Dedifferentiated amniotic fluid mesenchymal stem cell (primary cell): ENCODE measurements at regions not wholly inside any gene's neighbourhood (a gene's known extent, or its start where the extent isn't known, plus 50 kb on each side); places are given as distances from the start of the nearest gene placed in this dataset.

Source experiments
- DNase-seq: peaks from one replicate; pipeline ENCODE4 v3.0.0-alpha.2; 2016; ENCODE audit errors: extremely low spot score

GRCh38 chr1:193567937-193568336, 381.5 kb upstream of the B3GALT2 start:
- no peak for DNase-seq

GRCh38 chr1:193566735-193567134, 380.3 kb upstream of the B3GALT2 start:
- DNase-seq, result no peak

- no peak for DNase-seq
Measured at GRCh38 chr1:193565971-193566577, 379.7 kb upstream of the B3GALT2 start.

- DNase-seq, result no peak
Measured at GRCh38 chr1:193562121-193562520, 375.7 kb upstream of the B3GALT2 start.

- DNase-seq, result peak; percentile 57
Measured at GRCh38 chr1:193558491-193559028, 372.1 kb upstream of the B3GALT2 start.

GRCh38 chr1:193555662-193556441, 369.4 kb upstream of the B3GALT2 start:
- no peak for DNase-seq

GRCh38 chr1:193553564-193553963, 367.2 kb upstream of the B3GALT2 start:
- DNase-seq, result no peak

GRCh38 chr1:193552274-193552673, 365.9 kb upstream of the B3GALT2 start:
- no peak for DNase-seq

GRCh38 chr1:193549081-193549480, 362.7 kb upstream of the B3GALT2 start:
- no peak for DNase-seq

GRCh38 chr1:193545171-193545570, 358.8 kb upstream of the B3GALT2 start:
- DNase-seq, result no peak

- DNase-seq, result peak; percentile 48
Measured at GRCh38 chr1:193543259-193543658, 356.8 kb upstream of the B3GALT2 start.

- DNase-seq, result no peak
Measured at GRCh38 chr1:193542690-193543089, 356.3 kb upstream of the B3GALT2 start.

- DNase-seq, result no peak
Measured at GRCh38 chr1:193540511-193540910, 354.1 kb upstream of the B3GALT2 start.

- DNase-seq, result no peak
Measured at GRCh38 chr1:193539731-193540459, 353.5 kb upstream of the B3GALT2 start.

GRCh38 chr1:193538680-193539079, 352.3 kb upstream of the B3GALT2 start:
- no peak for DNase-seq

- DNase-seq, result no peak
Measured at GRCh38 chr1:193538003-193538354, 351.6 kb upstream of the B3GALT2 start.

GRCh38 chr1:193537266-193538002, 351.0 kb upstream of the B3GALT2 start:
- no peak for DNase-seq

- DNase-seq, result no peak
Measured at GRCh38 chr1:193533853-193534252, 347.4 kb upstream of the B3GALT2 start.

- DNase-seq, result no peak
Measured at GRCh38 chr1:193525917-193526710, 339.7 kb upstream of the B3GALT2 start.

GRCh38 chr1:193525411-193525810, 339.0 kb upstream of the B3GALT2 start:
- DNase-seq, result no peak

GRCh38 chr1:193524616-193525015, 338.2 kb upstream of the B3GALT2 start:
- no peak for DNase-seq
